HG02852 (cell line): ENCODE measurements at regions not wholly inside any gene's neighbourhood (a gene's known extent, or its start where the extent isn't known, plus 50 kb on each side); places are given as distances from the start of the nearest gene placed in this dataset.

Experiments
- ATAC-seq: cut with Tn5 transposase; IDR thresholded peaks from one replicate; pipeline ENCODE4 v1.9.1; 2021; ENCODE audit warnings: mild to moderate bottlenecking, moderate library complexity; ENCODE audit not compliant: unreplicated experiment

GRCh38 chr3:56902468-56903160, 100.9 kb upstream of the ARHGEF3 start:
- ATAC-seq: no peak

- ATAC-seq: no peak
Measured at GRCh38 chr3:56900801-56901200, 99.1 kb upstream of the ARHGEF3 start.

- no peak for ATAC-seq
Measured at GRCh38 chr3:56899851-56900250, 98.1 kb upstream of the ARHGEF3 start.

- no peak for ATAC-seq
Measured at GRCh38 chr3:56899078-56899477, 97.3 kb upstream of the ARHGEF3 start.

GRCh38 chr3:56896357-56896756, 94.6 kb upstream of the ARHGEF3 start:
- ATAC-seq: no peak

- peak; percentile 90 for ATAC-seq
Measured at GRCh38 chr3:56894881-56895431, 93.2 kb upstream of the ARHGEF3 start.

- ATAC-seq: no peak
Measured at GRCh38 chr3:56890448-56891091, 88.8 kb upstream of the ARHGEF3 start.

GRCh38 chr3:56889131-56889530, 87.4 kb upstream of the ARHGEF3 start:
- ATAC-seq: no peak

- no peak for ATAC-seq
Measured at GRCh38 chr3:56887402-56888025, 85.8 kb upstream of the ARHGEF3 start.

GRCh38 chr3:56886314-56886713, 84.6 kb upstream of the ARHGEF3 start:
- ATAC-seq: no peak

GRCh38 chr3:56885879-56886278, 84.1 kb upstream of the ARHGEF3 start:
- no peak for ATAC-seq

- no peak for ATAC-seq
Measured at GRCh38 chr3:56885453-56885852, 83.7 kb upstream of the ARHGEF3 start.

- ATAC-seq: no peak
Measured at GRCh38 chr3:56884387-56884786, 82.6 kb upstream of the ARHGEF3 start.

- ATAC-seq: no peak
Measured at GRCh38 chr3:56883828-56884227, 82.1 kb upstream of the ARHGEF3 start.

- no peak for ATAC-seq
Measured at GRCh38 chr3:56882896-56883295, 81.1 kb upstream of the ARHGEF3 start.

GRCh38 chr3:56881841-56882240, 80.1 kb upstream of the ARHGEF3 start:
- no peak for ATAC-seq

- no peak for ATAC-seq
Measured at GRCh38 chr3:56880720-56881575, 79.2 kb upstream of the ARHGEF3 start.

GRCh38 chr3:56879436-56880215, 77.9 kb upstream of the ARHGEF3 start:
- ATAC-seq: no peak

- ATAC-seq: no peak
Measured at GRCh38 chr3:56878074-56878473, 76.3 kb upstream of the ARHGEF3 start.

- ATAC-seq: no peak
Measured at GRCh38 chr3:56876916-56877315, 75.2 kb upstream of the ARHGEF3 start.
